ENCODE measurements at regions not wholly inside any gene's neighbourhood (a gene's known extent, or its start where the extent isn't known, plus 50 kb on each side); places are given as distances from the start of the nearest gene placed in this dataset.

GRCh38 chr22:49497266-49497665, 330.4 kb downstream of the BRD1 start:
- no peaks in the 10 kb centered on the region for H3K36me3 ChIP-seq
- WGBS, 2 donors: 73 to 83% methylated on average over 2 of the region's 2 CpGs
- no peak overlapping the region for H3K4me3 ChIP-seq
- no peaks in the 10 kb centered on the region for H3K4me1 ChIP-seq
- no peaks in the 10 kb centered on the region for H3K27me3 ChIP-seq
- H3K27ac ChIP-seq: no peak overlapping the region
- peaks cover 0 to 19% (median 0%) of the 10 kb centered on the region in 4 donors for H3K9me3 ChIP-seq
- no peak for TF ChIP-seq POLR2A (IDR thresholded peaks at IDR 0.05)
- no peak for DNase-seq (ENCODE audit: low spot score in 2 of 2)

GRCh38 chr22:49494555-49494954, 333.1 kb downstream of the BRD1 start:
- Histone ChIP-seq H3K9me3 (peaks cover 0 to 24% (median 0%) of the 10 kb centered on the region in 4 donors), H3K4me3 (no peak overlapping the region), H3K27me3 (no peaks in the 10 kb centered on the region), H3K4me1 (no peaks in the 10 kb centered on the region), H3K36me3 (no peaks in the 10 kb centered on the region), H3K27ac (no peak overlapping the region)
- TF ChIP-seq POLR2A (IDR thresholded peaks at IDR 0.05) (no peak), EP300 (IDR thresholded peaks at IDR 0.05) (no peak)
- TF ChIP-seq, protein P1, sequence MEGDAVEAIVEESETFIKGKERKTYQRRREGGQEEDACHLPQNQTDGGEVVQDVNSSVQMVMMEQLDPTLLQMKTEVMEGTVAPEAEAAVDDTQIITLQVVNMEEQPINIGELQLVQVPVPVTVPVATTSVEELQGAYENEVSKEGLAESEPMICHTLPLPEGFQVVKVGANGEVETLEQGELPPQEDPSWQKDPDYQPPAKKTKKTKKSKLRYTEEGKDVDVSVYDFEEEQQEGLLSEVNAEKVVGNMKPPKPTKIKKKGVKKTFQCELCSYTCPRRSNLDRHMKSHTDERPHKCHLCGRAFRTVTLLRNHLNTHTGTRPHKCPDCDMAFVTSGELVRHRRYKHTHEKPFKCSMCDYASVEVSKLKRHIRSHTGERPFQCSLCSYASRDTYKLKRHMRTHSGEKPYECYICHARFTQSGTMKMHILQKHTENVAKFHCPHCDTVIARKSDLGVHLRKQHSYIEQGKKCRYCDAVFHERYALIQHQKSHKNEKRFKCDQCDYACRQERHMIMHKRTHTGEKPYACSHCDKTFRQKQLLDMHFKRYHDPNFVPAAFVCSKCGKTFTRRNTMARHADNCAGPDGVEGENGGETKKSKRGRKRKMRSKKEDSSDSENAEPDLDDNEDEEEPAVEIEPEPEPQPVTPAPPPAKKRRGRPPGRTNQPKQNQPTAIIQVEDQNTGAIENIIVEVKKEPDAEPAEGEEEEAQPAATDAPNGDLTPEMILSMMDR (IDR thresholded peaks at IDR 0.05): no peak
- DNase-seq (ENCODE audit: low spot score in 2 of 2): no peak
- 88 to 96% methylated on average over 5 to 12 of the region's 12 CpGs for WGBS, 2 donors

DNA sequence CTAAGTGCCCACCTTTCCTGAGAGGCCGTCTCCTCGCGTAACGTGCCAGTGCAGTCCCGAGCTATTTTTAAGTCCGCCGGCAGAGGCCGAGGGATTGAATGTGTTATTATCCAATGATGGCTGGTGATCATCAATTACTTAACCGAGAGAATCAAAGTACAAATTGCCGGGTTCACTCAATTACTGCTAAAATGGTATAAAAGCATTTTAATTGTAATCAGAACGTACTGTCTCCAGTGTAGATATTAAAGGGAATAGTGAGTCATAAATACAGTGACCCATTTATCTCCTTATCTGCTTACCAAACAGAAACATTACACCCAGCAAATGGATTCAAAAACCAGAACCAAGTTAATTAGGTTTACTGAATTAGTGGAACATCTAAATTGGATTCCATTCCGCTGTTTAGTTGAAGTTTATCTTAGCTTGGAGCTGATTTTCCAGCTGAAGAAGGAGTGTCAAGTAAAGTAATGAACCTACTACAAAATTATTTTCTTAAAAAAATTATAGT, 334.9 kb downstream of the BRD1 start:
- H3K27ac ChIP-seq: no peak overlapping the region
- no peaks in the 10 kb centered on the region for H3K27me3 ChIP-seq
- H3K4me1 ChIP-seq: no peaks in the 10 kb centered on the region
- H3K9me3 ChIP-seq: peaks cover 0 to 23% (median 0%) of the 10 kb centered on the region in 4 donors
- TF ChIP-seq POLR2A (IDR thresholded peaks at IDR 0.05): no peak
- TF ChIP-seq, protein P1 (IDR thresholded peaks at IDR 0.05): no peak
- no peak for TF ChIP-seq EP300 (IDR thresholded peaks at IDR 0.05)
- no peak overlapping the region for H3K4me3 ChIP-seq
- no peak for DNase-seq (ENCODE audit: low spot score in 2 of 2)
- H3K36me3 ChIP-seq: no peaks in the 10 kb centered on the region
- 80 to 83% methylated on average over 12 of the region's 12 CpGs for WGBS, 2 donors

DNA sequence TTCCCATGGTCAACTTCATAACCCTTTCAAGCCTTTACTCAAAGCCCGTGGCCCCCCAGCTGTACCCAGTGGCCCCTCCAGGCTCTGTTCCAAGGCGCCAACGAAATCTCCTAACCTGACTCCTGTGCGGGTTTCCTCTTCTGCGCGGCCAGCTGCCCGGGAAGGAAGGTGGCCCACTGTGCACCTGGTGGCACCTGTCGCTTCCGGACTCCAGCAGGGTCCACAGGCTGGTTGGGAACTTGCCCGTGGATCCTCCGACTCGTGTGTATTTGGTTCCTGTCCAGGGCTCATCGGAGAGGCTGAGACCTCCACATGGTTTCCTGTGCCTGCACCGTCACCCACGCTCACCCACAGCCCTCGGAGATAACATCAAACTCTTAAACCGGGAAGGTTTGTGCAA, 335.4 kb downstream of the BRD1 start:
- 91% methylated on average over 17 of the region's 17 CpGs for WGBS, 2 donors
- peaks cover 0 to 20% (median 0%) of the 10 kb centered on the region in 4 donors for H3K9me3 ChIP-seq

GRCh38 chr22:49491726-49492125, 335.9 kb downstream of the BRD1 start:
- 73 to 84% methylated on average over 15 of the region's 15 CpGs for WGBS, 2 donors
- H3K36me3 ChIP-seq: no peaks in the 10 kb centered on the region
- H3K27me3 ChIP-seq: no peaks in the 10 kb centered on the region
- H3K9me3 ChIP-seq: peaks cover 0 to 14% (median 0%) of the 10 kb centered on the region in 4 donors
- no peak for DNase-seq (ENCODE audit: low spot score in 2 of 2)
- no peaks in the 10 kb centered on the region for H3K4me1 ChIP-seq
- TF ChIP-seq POLR2A (IDR thresholded peaks at IDR 0.05): no peak
- TF ChIP-seq, protein P1 (IDR thresholded peaks at IDR 0.05): no peak
- no peak for TF ChIP-seq EP300 (IDR thresholded peaks at IDR 0.05)
- no peak overlapping the region for H3K4me3 ChIP-seq
- H3K27ac ChIP-seq: no peak overlapping the region

More for the DNA sequence above, 335.4 kb downstream of the BRD1 start:
- H3K36me3 ChIP-seq: no peaks in the 10 kb centered on the region
- DNase-seq (ENCODE audit: low spot score in 2 of 2): no peak
- TF ChIP-seq, protein P1 (IDR thresholded peaks at IDR 0.05): no peak
- no peak for TF ChIP-seq EP300 (IDR thresholded peaks at IDR 0.05)
- TF ChIP-seq POLR2A (IDR thresholded peaks at IDR 0.05): no peak
- no peaks in the 10 kb centered on the region for H3K4me1 ChIP-seq
- H3K4me3 ChIP-seq: no peak overlapping the region
- H3K27ac ChIP-seq: no peak overlapping the region
- H3K27me3 ChIP-seq: no peaks in the 10 kb centered on the region

GRCh38 chr22:49491221-49491635, 336.4 kb downstream of the BRD1 start:
- H3K4me3 ChIP-seq: no peak overlapping the region
- TF ChIP-seq, protein P1 (IDR thresholded peaks at IDR 0.05): no peak
- no peak for TF ChIP-seq EP300 (IDR thresholded peaks at IDR 0.05)
- H3K27ac ChIP-seq: no peak overlapping the region
- no peaks in the 10 kb centered on the region for H3K27me3 ChIP-seq
- H3K4me1 ChIP-seq: no peaks in the 10 kb centered on the region
- WGBS, 2 donors: 59 to 85% methylated on average over 8 to 9 of the region's 9 CpGs
- H3K36me3 ChIP-seq: no peaks in the 10 kb centered on the region
- no peak for DNase-seq (ENCODE audit: low spot score in 2 of 2)
- peaks cover 0 to 9% (median 0%) of the 10 kb centered on the region in 4 donors for H3K9me3 ChIP-seq

Measured in tibial nerve (tissue), 4 donors.